ENCODE measurements at regions not wholly inside any gene's neighbourhood (a gene's known extent, or its start where the extent isn't known, plus 50 kb on each side); places are given as distances from the start of the nearest gene placed in this dataset.
A peak's percentile ranks its signal among the peaks of the same experiment; 100 is the strongest.
"Not testable (repeated sequence)": the region's sequence is repeated elsewhere in the genome, so short reads cannot be mapped to it uniquely, and the experiment has no call there.

GRCh38 chr9:15032860-15033259, 122.6 kb upstream of the FREM1 start:
- no peaks in the 10 kb centered on the region for H3K9me3 ChIP-seq (ENCODE audit: control insufficient read depth, low read length)
- no peak overlapping the region for H3K9ac ChIP-seq (ENCODE audit: low read length)
- DNase-seq (ENCODE audit: low read depth): no peak
- no peak overlapping the region for H3K4me3 ChIP-seq (ENCODE audit: low read length)
- H3K4me1 ChIP-seq (ENCODE audit: control insufficient read depth, insufficient read depth, low read length): no peaks in the 10 kb centered on the region
- no peaks in the 10 kb centered on the region for H3K36me3 ChIP-seq (ENCODE audit: control insufficient read depth, insufficient read depth, low read length, severe bottlenecking)
- H3K27me3 ChIP-seq (replicated peaks; ENCODE audit: control insufficient read depth, insufficient read depth, low read length): no peaks in the 10 kb centered on the region

DNA sequence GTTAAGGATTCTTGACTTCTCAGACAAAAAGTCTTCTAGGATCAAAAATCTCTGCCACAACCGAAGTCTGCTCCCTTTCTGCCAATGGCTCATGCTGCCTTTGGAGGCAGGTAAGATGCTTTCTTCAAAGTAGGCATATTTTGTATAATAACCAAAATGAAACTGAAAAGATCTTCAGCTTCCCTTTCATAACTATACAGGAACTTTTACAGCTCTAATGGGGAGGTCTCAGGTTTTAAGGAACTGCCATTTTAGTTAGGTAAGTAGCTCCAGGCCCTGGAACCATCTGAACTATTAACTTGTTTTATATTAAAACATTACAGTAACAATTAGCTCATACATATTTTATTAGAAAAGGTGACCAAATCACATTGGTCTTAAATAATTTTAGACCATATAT, 110.9 kb upstream of the FREM1 start:
- Histone ChIP-seq H3K27me3 (replicated peaks; ENCODE audit: control insufficient read depth, insufficient read depth, low read length) (no peaks in the 10 kb centered on the region), H3K9ac (ENCODE audit: low read length) (no peak overlapping the region), H3K4me1 (ENCODE audit: control insufficient read depth, insufficient read depth, low read length) (no peaks in the 10 kb centered on the region), H3K9me3 (ENCODE audit: control insufficient read depth, low read length) (no peaks in the 10 kb centered on the region), H3K4me3 (ENCODE audit: low read length) (no peak overlapping the region), H3K36me3 (ENCODE audit: control insufficient read depth, insufficient read depth, low read length, severe bottlenecking) (no peaks in the 10 kb centered on the region)
- no peak for DNase-seq (ENCODE audit: low read depth)

DNA sequence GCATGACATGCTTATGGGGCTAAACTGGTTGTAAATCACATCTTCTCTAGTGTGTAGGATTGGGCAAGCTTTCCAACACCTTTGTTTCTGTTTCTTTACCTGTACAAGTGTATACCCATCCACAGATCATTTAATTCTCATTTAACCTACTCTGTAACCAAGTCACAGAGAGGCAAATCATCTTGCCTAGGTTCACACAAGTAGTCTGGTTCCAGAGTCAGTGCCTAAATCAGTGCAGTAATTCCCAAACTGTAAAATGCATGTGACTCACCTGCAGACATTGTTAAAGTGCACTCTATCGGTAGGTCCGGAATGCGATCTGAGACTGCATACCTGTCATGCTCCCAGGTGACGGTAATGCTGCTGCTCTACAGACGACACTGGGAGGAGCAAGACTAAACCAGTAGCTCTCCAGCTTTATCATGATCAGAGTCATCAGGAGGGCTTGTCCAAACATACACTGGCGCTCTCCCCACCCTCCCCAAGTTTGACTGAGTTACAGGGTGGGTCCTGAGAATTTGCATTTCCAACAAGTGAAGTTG, 107.9 kb upstream of the FREM1 start:
- Histone ChIP-seq H3K27me3 (replicated peaks; ENCODE audit: control insufficient read depth, insufficient read depth, low read length) (no peaks in the 10 kb centered on the region), H3K4me3 (ENCODE audit: low read length) (no peak overlapping the region), H3K9me3 (ENCODE audit: control insufficient read depth, low read length) (no peaks in the 10 kb centered on the region), H3K36me3 (ENCODE audit: control insufficient read depth, insufficient read depth, low read length, severe bottlenecking) (no peaks in the 10 kb centered on the region), H3K4me1 (ENCODE audit: control insufficient read depth, insufficient read depth, low read length) (no peaks in the 10 kb centered on the region), H3K9ac (ENCODE audit: low read length) (no peak overlapping the region)
- no peak for DNase-seq (ENCODE audit: low read depth)

GRCh38 chr9:15010581-15010980, 100.4 kb upstream of the FREM1 start:
- H3K36me3 ChIP-seq (ENCODE audit: control insufficient read depth, insufficient read depth, low read length, severe bottlenecking): no peaks in the 10 kb centered on the region
- no peak for DNase-seq (ENCODE audit: low read depth)
- H3K4me3 ChIP-seq (ENCODE audit: low read length): no peak overlapping the region
- H3K9me3 ChIP-seq (ENCODE audit: control insufficient read depth, low read length): no peaks in the 10 kb centered on the region
- peaks cover 21% of the 10 kb centered on the region for H3K4me1 ChIP-seq (ENCODE audit: control insufficient read depth, insufficient read depth, low read length)
- no peaks in the 10 kb centered on the region for H3K27me3 ChIP-seq (replicated peaks; ENCODE audit: control insufficient read depth, insufficient read depth, low read length)
- H3K9ac ChIP-seq (ENCODE audit: low read length): peak overlapping the region; percentile 31

DNA sequence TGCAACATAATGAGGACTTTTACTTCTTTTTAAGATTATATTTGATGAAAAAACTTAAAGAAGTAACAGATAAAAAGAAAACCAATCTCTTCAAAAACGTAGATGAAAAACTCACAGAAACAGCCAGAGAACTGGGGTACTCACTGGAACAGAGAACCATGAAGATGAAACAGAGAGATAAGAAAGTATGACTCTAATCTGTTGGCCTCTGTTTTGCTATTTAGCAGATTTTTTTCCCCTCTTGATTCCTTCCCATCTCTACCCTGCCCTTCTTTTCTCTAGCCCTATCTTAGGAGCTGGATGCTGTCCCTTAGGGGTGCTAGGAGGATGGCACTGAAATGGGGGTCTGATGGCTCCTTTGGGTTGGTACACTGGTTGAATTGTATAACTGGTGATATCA, 97.5 kb upstream of the FREM1 start:
- H3K4me3 ChIP-seq (ENCODE audit: low read length): no peak overlapping the region
- no peaks in the 10 kb centered on the region for H3K36me3 ChIP-seq (ENCODE audit: control insufficient read depth, insufficient read depth, low read length, severe bottlenecking)
- H3K9me3 ChIP-seq (ENCODE audit: control insufficient read depth, low read length): no peaks in the 10 kb centered on the region
- DNase-seq (ENCODE audit: low read depth): no peak
- H3K9ac ChIP-seq (ENCODE audit: low read length): no peak overlapping the region
- no peaks in the 10 kb centered on the region for H3K27me3 ChIP-seq (replicated peaks; ENCODE audit: control insufficient read depth, insufficient read depth, low read length)
- H3K4me1 ChIP-seq (ENCODE audit: control insufficient read depth, insufficient read depth, low read length): peaks cover 29% of the 10 kb centered on the region

DNA sequence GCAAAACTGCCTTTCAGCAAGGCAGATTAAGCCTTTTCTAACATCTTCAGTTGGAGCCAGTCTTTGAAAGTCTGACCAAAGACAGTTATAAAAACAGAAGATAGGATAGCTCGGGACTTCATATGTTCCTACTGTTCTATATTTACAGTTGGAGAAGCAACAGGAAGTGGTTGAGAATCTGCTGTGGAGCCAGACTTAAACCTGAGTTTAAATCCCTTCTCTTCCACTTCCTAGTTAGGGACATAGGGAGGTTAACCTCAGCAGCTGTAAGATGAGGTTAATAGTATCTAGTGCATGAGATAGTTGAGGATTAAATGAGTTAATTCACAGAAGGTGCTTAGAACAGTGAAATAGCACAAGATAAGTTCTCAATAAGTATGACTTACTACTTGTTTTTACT, 84.5 kb upstream of the FREM1 start:
- Histone ChIP-seq H3K4me3 (ENCODE audit: low read length) (no peak overlapping the region), H3K9me3 (ENCODE audit: control insufficient read depth, low read length) (no peaks in the 10 kb centered on the region), H3K27me3 (replicated peaks; ENCODE audit: control insufficient read depth, insufficient read depth, low read length) (no peaks in the 10 kb centered on the region), H3K9ac (ENCODE audit: low read length) (no peak overlapping the region), H3K36me3 (ENCODE audit: control insufficient read depth, insufficient read depth, low read length, severe bottlenecking) (no peaks in the 10 kb centered on the region), H3K4me1 (ENCODE audit: control insufficient read depth, insufficient read depth, low read length) (peaks cover 21% of the 10 kb centered on the region)
- no peak for DNase-seq (ENCODE audit: low read depth)

DNA sequence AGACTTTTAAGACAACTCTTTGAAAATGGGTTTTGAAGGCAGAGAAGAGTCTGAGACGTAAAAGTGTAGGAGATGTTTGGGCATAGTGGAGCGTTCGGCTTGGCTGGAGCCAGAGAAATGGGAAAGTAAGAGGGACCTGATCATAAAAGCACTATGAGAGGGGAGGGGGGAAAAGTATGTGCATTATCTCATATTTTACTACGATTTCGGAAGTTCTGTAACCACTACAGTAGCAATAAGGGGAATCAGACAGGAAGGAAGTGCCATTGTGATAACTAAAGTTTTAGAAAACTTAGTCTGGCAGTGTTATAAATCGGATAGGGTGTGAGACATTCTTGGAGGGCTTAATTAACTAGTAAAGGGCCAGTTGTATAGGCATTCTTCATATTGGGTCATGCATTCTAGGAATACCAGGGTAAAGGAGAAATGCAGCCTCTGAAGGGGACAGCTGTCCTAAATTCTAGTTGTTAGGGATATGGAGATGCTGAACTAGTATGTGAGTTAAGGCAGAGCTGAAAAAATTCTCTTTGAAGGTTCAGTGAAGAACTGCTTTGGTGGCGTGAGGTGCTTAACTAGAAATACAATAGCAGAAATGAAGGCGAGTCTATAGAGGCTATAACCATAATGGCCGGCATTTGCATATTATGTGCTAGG, 83.8 kb upstream of the FREM1 start:
- Histone ChIP-seq H3K9me3 (ENCODE audit: control insufficient read depth, low read length) (no peaks in the 10 kb centered on the region), H3K36me3 (ENCODE audit: control insufficient read depth, insufficient read depth, low read length, severe bottlenecking) (no peaks in the 10 kb centered on the region)
- no peak for DNase-seq (ENCODE audit: low read depth)

DNA sequence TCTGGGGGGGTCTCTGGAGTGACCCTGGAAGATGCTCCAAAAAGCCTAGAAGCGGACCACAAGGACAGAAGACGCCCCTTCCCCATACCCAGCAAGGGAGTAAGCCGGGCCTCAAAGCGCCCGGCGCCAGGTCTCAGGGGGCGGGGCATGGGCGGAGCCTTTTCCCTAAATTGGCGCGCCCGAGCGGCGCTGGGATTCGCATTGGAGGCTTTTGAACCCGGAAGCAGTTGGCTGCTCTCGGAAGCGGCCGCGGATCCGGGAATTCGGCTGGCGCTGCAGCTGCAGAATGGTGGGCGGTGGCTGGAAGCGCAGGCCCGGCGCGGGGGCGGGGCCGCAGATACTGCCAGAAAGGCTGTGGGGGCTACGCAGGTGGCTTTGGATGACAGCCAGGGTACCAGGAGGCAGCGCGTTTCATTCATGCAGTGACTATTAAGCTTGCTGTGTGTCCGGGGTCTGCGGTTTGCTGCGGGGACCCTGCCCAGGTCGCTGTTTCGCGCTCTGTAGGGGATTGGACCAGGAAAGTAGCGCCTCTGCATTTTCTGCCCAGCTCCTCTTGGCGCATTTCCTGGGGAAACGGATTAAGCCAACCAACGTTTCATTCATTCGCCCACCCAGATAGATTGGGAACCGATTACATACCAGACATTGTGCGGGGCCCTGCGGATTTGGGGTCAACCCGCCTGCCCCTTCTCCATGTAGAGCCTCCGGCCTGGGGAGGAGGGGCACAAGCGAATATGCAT, 83.0 kb upstream of the FREM1 start:
- peaks cover 21% of the 10 kb centered on the region for H3K4me1 ChIP-seq (ENCODE audit: control insufficient read depth, insufficient read depth, low read length)
- no peaks in the 10 kb centered on the region for H3K27me3 ChIP-seq (replicated peaks; ENCODE audit: control insufficient read depth, insufficient read depth, low read length)
- H3K4me3 ChIP-seq (ENCODE audit: low read length): peak overlapping the region; percentile 95
- H3K9me3 ChIP-seq (ENCODE audit: control insufficient read depth, low read length): no peaks in the 10 kb centered on the region
- peak overlapping the region; percentile 90 for H3K9ac ChIP-seq (ENCODE audit: low read length)
- H3K36me3 ChIP-seq (ENCODE audit: control insufficient read depth, insufficient read depth, low read length, severe bottlenecking): no peaks in the 10 kb centered on the region
- DNase-seq (ENCODE audit: low read depth): peak; percentile 83

More for the DNA sequence above, 83.8 kb upstream of the FREM1 start:
- Histone ChIP-seq H3K4me3 (ENCODE audit: low read length) (peak overlapping the region; percentile 95), H3K27me3 (replicated peaks; ENCODE audit: control insufficient read depth, insufficient read depth, low read length) (no peaks in the 10 kb centered on the region), H3K9ac (ENCODE audit: low read length) (peak overlapping the region; percentile 90), H3K4me1 (ENCODE audit: control insufficient read depth, insufficient read depth, low read length) (peaks cover 21% of the 10 kb centered on the region)

- DNase-seq (ENCODE audit: low read depth): no peak
- Histone ChIP-seq H3K27me3 (replicated peaks; ENCODE audit: control insufficient read depth, insufficient read depth, low read length) (no peaks in the 10 kb centered on the region), H3K4me1 (ENCODE audit: control insufficient read depth, insufficient read depth, low read length) (peaks cover 21% of the 10 kb centered on the region), H3K9me3 (ENCODE audit: control insufficient read depth, low read length) (no peaks in the 10 kb centered on the region), H3K4me3 (ENCODE audit: low read length) (peak overlapping the region; percentile 95), H3K9ac (ENCODE audit: low read length) (peak overlapping the region; percentile 90), H3K36me3 (ENCODE audit: control insufficient read depth, insufficient read depth, low read length, severe bottlenecking) (no peaks in the 10 kb centered on the region)
Observed at GRCh38 chr9:14992516-14992915, 82.3 kb upstream of the FREM1 start.

DNA sequence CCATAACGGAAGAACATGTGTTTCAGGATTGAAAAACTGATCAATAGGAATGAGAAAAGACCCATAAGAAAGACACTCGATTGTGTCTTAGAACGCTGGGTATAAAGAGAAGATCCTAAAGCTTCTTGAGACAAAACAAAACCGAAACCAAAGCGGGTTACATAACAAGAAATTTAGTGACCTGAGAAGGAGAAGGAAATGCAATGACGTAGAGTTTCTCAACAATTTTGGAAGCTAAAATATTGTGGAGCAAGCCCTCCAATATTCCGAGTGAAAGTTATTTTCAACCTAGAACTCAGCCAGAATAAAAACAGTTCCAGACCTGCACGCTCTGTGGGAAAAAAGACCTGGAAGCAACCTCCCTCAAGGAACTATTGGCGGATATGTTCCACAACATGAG, 81.9 kb upstream of the FREM1 start:
- H3K36me3 ChIP-seq (ENCODE audit: control insufficient read depth, insufficient read depth, low read length, severe bottlenecking): no peaks in the 10 kb centered on the region
- no peaks in the 10 kb centered on the region for H3K27me3 ChIP-seq (replicated peaks; ENCODE audit: control insufficient read depth, insufficient read depth, low read length)
- H3K4me3 ChIP-seq (ENCODE audit: low read length): peak overlapping the region; percentile 95
- H3K9ac ChIP-seq (ENCODE audit: low read length): peak overlapping the region; percentile 90
- no peaks in the 10 kb centered on the region for H3K9me3 ChIP-seq (ENCODE audit: control insufficient read depth, low read length)
- H3K4me1 ChIP-seq (ENCODE audit: control insufficient read depth, insufficient read depth, low read length): peaks cover 21% of the 10 kb centered on the region
- no peak for DNase-seq (ENCODE audit: low read depth)

GRCh38 chr9:14990647-14991046, 80.4 kb upstream of the FREM1 start:
- peaks cover 21% of the 10 kb centered on the region for H3K4me1 ChIP-seq (ENCODE audit: control insufficient read depth, insufficient read depth, low read length)
- H3K27me3 ChIP-seq (replicated peaks; ENCODE audit: control insufficient read depth, insufficient read depth, low read length); H3K4me3 ChIP-seq (ENCODE audit: low read length); H3K36me3 ChIP-seq (ENCODE audit: control insufficient read depth, insufficient read depth, low read length, severe bottlenecking); DNase-seq (ENCODE audit: low read depth); H3K9ac ChIP-seq (ENCODE audit: low read length); H3K9me3 ChIP-seq (ENCODE audit: control insufficient read depth, low read length): not testable (repeated sequence)

Data from adipocyte (in vitro differentiated cells).